ENCODE measurements at regions not wholly inside any gene's neighbourhood (a gene's known extent, or its start where the extent isn't known, plus 50 kb on each side); places are given as distances from the start of the nearest gene placed in this dataset.

DNA sequence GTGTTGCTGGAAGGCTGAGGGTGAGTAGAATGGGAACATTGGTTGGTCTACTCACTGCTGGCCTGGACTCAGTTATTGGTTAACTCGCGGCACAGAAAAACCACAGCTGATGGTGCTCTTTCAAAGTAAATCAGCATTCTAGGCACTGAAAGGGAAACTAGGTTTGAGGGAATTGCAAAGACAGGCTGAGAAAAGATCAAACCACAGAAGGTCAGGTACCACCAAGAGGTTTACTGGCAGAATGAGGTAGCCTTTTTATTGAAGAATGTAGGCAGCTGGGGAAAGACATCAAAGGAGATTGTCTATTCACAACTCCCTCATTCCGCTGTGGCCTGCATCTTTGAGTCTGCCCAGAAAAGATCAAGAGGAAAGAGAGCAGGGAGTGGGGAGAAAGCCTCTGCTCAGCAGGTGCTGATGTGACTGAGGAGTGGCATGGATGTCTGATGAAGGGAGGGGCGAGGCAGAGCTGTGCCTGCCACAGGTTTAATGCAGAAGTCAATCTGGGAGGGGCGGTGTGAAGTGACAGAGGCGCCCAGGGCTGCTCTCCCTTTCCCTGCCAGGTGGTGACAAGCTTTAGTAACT is 255.5 kb downstream of the MAN2A1 start:
- TF ChIP-seq POLR2A (IDR thresholded peaks at IDR 0.05) (no peak), CTCF (IDR thresholded peaks at IDR 0.05) (no peak)
